Loucy (cell line): ENCODE measurements at regions not wholly inside any gene's neighbourhood (a gene's known extent, or its start where the extent isn't known, plus 50 kb on each side); places are given as distances from the start of the nearest gene placed in this dataset.

Source experiments
- CTCF ChIP-seq: fragments of 200-600 bp; sonication (generic); conservative IDR thresholded peaks from 2 replicates; pipeline ENCODE4 v1.5.1; 2014; ENCODE audit warnings: mild to moderate bottlenecking, antibody characterized with exemption, low read length
- EZH2phosphoT487 ChIP-seq: fragments of 200-600 bp; IDR thresholded peaks from 2 replicates; pipeline ENCODE4 v1.6.1; 2018; ENCODE audit warnings: antibody characterized with exemption, mild to moderate bottlenecking, moderate library complexity, borderline replicate concordance

GRCh38 chr3:64290161-64290560 lies 64.9 kb upstream of the PRICKLE2 start:
- no peak for TF ChIP-seq CTCF
- no peak for TF ChIP-seq EZH2phosphoT487
